Renal cortex interstitium (tissue), 11 donors: ENCODE measurements at regions not wholly inside any gene's neighbourhood (a gene's known extent, or its start where the extent isn't known, plus 50 kb on each side); places are given as distances from the start of the nearest gene placed in this dataset.

Source experiments
- DNase-seq, 11 donors: peaks; one replicate each; pipeline ENCODE4 v3.0.0-alpha.2; 2013; ENCODE audit warnings: low read depth in 9 of 11, low spot score in 4 of 11; ENCODE audit errors: extremely low read depth in 1 of 11

DNA sequence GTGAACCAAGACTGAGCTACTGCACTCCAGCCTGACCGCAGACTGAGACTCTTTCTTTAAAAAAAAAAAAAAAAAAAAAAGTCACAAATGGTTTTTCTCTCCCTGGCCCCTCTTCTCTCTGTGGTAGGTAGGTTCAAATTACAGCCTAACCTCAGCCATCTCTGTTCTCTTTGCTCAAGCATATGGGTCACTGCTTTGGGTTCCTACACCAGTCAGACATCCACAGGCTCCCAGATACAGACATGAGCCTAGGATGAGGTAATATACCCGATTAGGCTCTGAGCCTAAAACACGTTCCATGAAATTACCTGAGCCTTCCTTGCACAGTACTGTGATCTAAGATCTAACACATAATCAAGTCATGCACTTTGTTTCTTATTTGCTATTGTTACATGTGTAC is 90.5 kb upstream of the JAK1 start:
- no peak for DNase-seq

GRCh38 chr1:65059930-65060538 is 88.0 kb upstream of the AK4 start:
- DNase-seq = peak in 3 of 11 donors; percentile 17 to 18 (median 17)

GRCh38 chr1:65062339-65062738 is 85.7 kb upstream of the AK4 start:
- no peak for DNase-seq

- DNase-seq = no peak
Observed at GRCh38 chr1:65063025-65063424, 85.0 kb upstream of the AK4 start.

- no peak for DNase-seq
Observed at GRCh38 chr1:65064981-65065380, 83.0 kb upstream of the AK4 start.

GRCh38 chr1:65065524-65066418 is 82.2 kb upstream of the AK4 start:
- peak in 5 of 11 donors; percentile 9 to 23 (median 12) for DNase-seq

DNA sequence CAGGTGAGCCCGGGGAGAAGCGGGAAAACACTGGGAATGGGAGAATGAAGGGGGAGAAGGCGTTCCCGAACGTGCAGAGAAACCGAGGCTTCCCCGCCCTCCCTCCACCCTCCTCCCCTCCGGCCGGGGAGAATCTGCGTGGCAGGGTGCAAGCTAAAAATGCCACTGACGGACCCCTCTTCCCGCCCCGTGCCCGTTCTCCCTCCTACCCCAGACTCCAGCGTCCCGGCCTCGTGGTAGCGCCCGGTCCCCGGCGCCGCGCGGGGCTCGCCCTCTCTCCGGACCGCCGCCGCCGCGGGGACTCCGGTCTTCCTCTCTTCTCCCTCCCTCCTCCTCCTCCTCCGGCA is 81.6 kb upstream of the AK4 start:
- peak in 2 of 11 donors; percentile 12 to 61 for DNase-seq

GRCh38 chr1:65066766-65067490 is 81.1 kb upstream of the AK4 start:
- peak in 9 of 11 donors; percentile 27 to 74 (median 60) for DNase-seq

GRCh38 chr1:65067491-65068201 is 80.4 kb upstream of the AK4 start:
- peak in 10 of 11 donors; percentile 46 to 85 (median 68) for DNase-seq

- DNase-seq = peak in 6 of 11 donors; percentile 12 to 39 (median 18)
Observed at GRCh38 chr1:65068202-65069010, 79.6 kb upstream of the AK4 start.

GRCh38 chr1:65069011-65069565 is 78.9 kb upstream of the AK4 start:
- no peak for DNase-seq

- no peak for DNase-seq
Observed at GRCh38 chr1:65072845-65073244, 75.2 kb upstream of the AK4 start.

- peak in 7 of 11 donors; percentile 7 to 32 (median 20) for DNase-seq
Observed at GRCh38 chr1:65075123-65075976, 72.7 kb upstream of the AK4 start.

GRCh38 chr1:65077369-65077768 is 70.6 kb upstream of the AK4 start:
- DNase-seq = no peak

DNA sequence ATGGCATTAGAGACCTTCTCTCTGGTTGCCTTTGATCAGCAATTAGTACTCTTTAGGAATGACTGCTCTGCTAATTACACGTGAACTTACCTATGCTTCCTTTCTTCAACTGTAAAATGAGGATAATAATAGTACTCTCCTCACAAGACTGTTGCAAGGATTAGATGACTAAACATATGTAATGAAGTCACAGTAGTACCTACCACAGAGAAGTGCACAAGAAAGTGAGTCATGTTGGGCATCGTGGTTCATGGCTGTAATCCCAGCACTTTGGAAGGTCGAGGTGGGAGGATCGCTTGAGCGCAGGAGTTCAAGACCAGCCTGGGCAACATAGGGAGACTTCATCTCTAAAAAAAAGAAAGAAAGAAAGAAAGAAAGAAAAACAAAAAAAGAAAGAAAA is 68.1 kb upstream of the AK4 start:
- no peak for DNase-seq

DNA sequence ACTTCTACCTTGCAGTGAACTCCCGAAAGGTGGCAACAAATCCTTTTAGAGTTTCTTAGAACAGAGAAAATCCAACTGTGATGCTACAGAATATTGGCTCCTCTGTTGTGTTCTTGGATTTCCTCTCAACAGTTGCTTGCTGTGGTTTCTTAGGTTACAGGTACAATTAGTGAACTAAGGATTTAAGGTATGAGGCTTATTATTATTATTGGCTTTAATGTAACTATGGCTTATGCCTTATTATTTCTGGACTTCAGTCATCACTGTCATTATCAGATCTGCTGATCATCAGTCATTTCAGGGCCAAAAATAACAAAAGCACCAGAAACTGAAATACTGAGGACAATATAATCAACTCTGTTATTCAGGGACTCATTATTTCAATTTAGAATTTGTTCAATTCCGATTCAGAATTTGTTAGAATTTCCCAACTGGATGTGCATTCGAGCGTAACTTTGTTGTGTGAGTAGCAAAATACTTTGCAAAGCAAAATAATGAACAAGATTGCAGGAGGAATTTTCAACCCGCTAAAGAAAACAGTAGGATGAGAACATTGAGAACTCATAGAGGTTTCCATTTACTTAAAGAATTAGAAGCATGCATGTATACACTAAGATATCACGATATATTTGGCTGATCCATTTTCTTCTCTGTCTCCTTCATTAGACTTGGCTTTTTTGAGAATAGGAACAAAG is 65.5 kb upstream of the AK4 start:
- no peak for DNase-seq
